Effector memory CD8-positive, alpha-beta T cell (primary cell): ENCODE measurements at regions not wholly inside any gene's neighbourhood (a gene's known extent, or its start where the extent isn't known, plus 50 kb on each side); places are given as distances from the start of the nearest gene placed in this dataset.

Experiments
- ATAC-seq: fragments of 150-1000 bp; cut with Tn5 transposase; replicated peaks from 2 replicates; pipeline ENCODE4 v1.10.0; 2021; ENCODE audit warnings: mild to moderate bottlenecking, moderate library complexity
- DNase-seq, 3 experiments: peaks; one replicate each; pipeline ENCODE4 v3.0.0; 2021
- H3K27ac Mint-ChIP-seq, 2 donors: one replicate each; pipeline ENCODE4 v1.8.0; 2022; ENCODE audit warnings: mild to moderate bottlenecking in 2 of 2, mixed read lengths in 2 of 2, moderate library complexity in 2 of 2
- H3K27me3 Mint-ChIP-seq, 2 donors: one replicate each; pipeline ENCODE4 v1.8.0; 2022; ENCODE audit warnings: mixed read lengths in 2 of 2
- H3K36me3 Mint-ChIP-seq: one replicate; pipeline ENCODE4 v1.8.0; 2022; ENCODE audit warnings: mild to moderate bottlenecking, moderate library complexity, mixed read lengths; ENCODE audit not compliant: insufficient read depth
- H3K4me1 Mint-ChIP-seq, 2 donors: one replicate each; pipeline ENCODE4 v1.8.0; 2022; ENCODE audit warnings: low read depth in 2 of 2, mixed read lengths in 2 of 2
- H3K4me3 Mint-ChIP-seq, 2 donors: one replicate each; pipeline ENCODE4 v1.8.0; 2022; ENCODE audit warnings: mild to moderate bottlenecking in 2 of 2, mixed read lengths in 2 of 2, moderate library complexity in 2 of 2
- H3K9me3 Mint-ChIP-seq, 2 donors: one replicate each; pipeline ENCODE4 v1.8.0; 2022; ENCODE audit warnings: mixed read lengths in 2 of 2

DNA sequence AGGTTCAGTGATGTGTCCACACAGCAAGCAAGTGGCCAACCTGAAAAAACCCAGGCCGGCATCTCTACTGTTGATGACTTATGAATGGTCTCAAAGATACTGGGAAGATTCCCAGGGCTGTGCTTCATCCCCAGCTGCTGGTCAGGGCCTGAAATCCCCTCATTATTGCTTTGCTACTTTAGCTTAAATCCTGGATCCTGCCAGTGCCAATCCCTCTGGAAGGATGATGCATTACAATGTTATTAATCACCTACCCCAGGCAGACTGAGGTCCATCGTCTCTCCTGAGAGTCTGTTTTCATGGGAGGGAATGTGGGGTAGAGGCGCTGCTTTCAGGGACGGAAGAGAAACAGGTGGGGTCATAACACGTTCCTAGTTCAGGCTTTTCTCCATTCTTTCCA is 371.6 kb downstream of the RPS24 start:
- no peak for ATAC-seq
- no peaks in the 10 kb centered on the region for H3K36me3 Mint-ChIP-seq
- no peak overlapping the region for H3K27ac Mint-ChIP-seq
- H3K9me3 Mint-ChIP-seq, result no peaks in the 10 kb centered on the region
- peaks cover 25 to 49% of the 10 kb centered on the region in 2 donors for H3K27me3 Mint-ChIP-seq
- DNase-seq, result no peak
- peaks cover 6 to 11% of the 10 kb centered on the region in 2 donors for H3K4me1 Mint-ChIP-seq
- no peak overlapping the region for H3K4me3 Mint-ChIP-seq

DNA sequence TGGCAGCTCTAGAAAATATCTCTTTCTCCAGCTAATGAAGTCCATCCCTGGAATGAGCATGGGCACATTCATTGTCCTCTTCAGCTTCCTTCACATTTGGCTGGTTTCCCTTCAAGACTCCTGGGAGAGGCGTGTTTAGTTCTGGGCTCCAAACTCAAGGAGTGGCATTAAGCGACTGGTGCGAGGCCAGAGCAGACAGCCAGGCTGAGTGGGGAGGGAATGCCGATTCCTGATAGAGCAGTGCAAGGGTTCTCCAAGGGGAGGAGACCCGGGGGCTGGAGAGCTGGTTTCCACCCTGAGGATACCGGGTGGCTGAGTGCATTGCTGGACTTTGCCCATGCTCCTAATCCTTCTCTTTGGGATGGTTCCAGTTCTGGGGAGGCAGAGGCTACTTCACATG is 372.1 kb downstream of the RPS24 start:
- H3K36me3 Mint-ChIP-seq, result no peaks in the 10 kb centered on the region
- no peak for DNase-seq
- H3K27me3 Mint-ChIP-seq, result peaks cover 25 to 53% of the 10 kb centered on the region in 2 donors
- no peak for ATAC-seq
- no peak overlapping the region for H3K27ac Mint-ChIP-seq
- no peak overlapping the region for H3K4me3 Mint-ChIP-seq
- no peaks in the 10 kb centered on the region for H3K9me3 Mint-ChIP-seq
- peaks cover 6 to 11% of the 10 kb centered on the region in 2 donors for H3K4me1 Mint-ChIP-seq

DNA sequence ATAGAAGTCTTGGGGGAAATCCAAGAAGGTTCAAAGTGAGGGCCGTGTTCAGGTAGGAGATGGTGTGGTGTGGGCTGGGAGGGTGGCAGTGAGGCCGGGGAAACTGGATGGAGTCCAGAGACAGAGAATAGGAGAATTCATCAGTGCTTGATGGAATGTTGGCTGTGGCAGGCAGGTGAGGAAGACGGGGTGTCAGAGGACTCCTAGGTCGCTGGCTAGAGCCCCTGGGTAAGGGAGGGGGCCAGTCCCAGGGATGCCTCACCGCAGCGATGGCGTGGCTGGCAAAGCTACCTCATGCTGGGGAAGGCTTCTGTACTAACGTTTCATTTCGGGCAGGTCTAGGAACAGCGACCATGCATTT is 373.0 kb downstream of the RPS24 start:
- peaks cover 25 to 61% of the 10 kb centered on the region in 2 donors for H3K27me3 Mint-ChIP-seq
- no peaks in the 10 kb centered on the region for H3K36me3 Mint-ChIP-seq
- no peak for DNase-seq
- H3K4me3 Mint-ChIP-seq, result peak overlapping the region; percentile 56 to 60
- no peak for ATAC-seq
- H3K9me3 Mint-ChIP-seq, result no peaks in the 10 kb centered on the region
- peaks cover 6 to 11% of the 10 kb centered on the region in 2 donors for H3K4me1 Mint-ChIP-seq
- H3K27ac Mint-ChIP-seq, result peak overlapping the region in 1 of 2 donors; percentile 25

DNA sequence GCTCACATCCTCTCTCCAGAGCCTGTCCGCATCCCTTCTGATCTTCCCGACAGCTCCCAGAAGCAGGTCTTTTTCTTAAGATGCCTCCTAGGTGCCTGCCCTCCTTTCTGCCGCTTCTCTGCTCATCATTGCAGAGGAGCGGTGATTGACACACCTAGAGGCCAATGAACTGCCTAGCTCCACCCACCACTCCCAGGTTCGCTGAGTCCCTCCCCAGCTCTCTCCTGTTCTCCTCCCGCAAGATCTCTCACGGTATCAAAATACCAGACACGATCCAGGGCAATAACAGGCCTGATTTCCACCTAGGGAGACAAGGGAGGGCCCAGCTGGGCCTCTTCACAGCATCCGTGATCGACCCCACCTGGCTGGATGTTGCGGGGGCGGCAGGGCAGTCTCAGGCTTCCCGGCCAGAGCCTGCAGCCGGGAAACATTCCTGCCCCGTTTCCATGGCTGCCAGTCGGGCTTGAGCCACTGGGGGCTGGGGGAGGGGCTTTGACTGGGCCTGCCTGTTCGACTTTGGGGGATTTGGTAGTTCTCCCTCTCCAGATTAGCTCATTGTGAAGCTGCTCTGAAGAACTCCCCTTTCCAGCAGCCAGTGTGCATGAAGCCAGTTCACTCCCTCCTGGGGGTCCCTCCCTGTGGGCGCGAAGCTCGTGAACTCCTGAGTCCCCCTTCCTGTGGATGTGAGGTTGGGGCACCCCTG is 373.5 kb downstream of the RPS24 start:
- Mint-ChIP-seq H3K4me1 (peaks cover 6 to 11% of the 10 kb centered on the region in 2 donors), H3K27me3 (peaks cover 25 to 63% of the 10 kb centered on the region in 2 donors), H3K4me3 (peak overlapping the region; percentile 56 to 60), H3K9me3 (no peaks in the 10 kb centered on the region), H3K27ac (peak overlapping the region in 1 of 2 donors; percentile 25), H3K36me3 (no peaks in the 10 kb centered on the region)
- ATAC-seq (peak; percentile 44), DNase-seq (peak; percentile 9 to 19 (median 10))

DNA sequence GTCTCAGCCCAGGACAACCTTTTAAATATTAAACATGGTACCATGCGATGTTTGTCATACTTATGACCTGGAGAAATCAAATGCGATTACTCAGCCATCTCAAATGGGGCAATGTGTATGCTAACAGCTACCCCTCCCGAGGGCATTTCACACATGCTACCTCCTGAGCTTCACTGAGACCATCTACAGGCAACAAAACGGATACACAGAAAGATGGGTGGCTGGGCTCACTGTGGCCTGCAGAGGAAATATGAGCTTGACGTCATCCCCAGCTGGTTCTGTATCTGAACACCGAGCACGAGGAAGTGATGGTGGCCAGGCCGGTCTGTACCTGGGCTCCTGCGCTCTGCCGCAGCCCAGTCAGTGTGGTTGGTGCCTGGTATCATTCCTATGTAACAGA is 374.3 kb downstream of the RPS24 start:
- Mint-ChIP-seq H3K4me1 (peaks cover 6 to 11% of the 10 kb centered on the region in 2 donors), H3K27me3 (peaks cover 25 to 70% of the 10 kb centered on the region in 2 donors), H3K4me3 (peak overlapping the region in 1 of 2 donors; percentile 60), H3K27ac (no peak overlapping the region), H3K36me3 (no peaks in the 10 kb centered on the region), H3K9me3 (no peaks in the 10 kb centered on the region)
- ATAC-seq (no peak), DNase-seq (no peak)

DNA sequence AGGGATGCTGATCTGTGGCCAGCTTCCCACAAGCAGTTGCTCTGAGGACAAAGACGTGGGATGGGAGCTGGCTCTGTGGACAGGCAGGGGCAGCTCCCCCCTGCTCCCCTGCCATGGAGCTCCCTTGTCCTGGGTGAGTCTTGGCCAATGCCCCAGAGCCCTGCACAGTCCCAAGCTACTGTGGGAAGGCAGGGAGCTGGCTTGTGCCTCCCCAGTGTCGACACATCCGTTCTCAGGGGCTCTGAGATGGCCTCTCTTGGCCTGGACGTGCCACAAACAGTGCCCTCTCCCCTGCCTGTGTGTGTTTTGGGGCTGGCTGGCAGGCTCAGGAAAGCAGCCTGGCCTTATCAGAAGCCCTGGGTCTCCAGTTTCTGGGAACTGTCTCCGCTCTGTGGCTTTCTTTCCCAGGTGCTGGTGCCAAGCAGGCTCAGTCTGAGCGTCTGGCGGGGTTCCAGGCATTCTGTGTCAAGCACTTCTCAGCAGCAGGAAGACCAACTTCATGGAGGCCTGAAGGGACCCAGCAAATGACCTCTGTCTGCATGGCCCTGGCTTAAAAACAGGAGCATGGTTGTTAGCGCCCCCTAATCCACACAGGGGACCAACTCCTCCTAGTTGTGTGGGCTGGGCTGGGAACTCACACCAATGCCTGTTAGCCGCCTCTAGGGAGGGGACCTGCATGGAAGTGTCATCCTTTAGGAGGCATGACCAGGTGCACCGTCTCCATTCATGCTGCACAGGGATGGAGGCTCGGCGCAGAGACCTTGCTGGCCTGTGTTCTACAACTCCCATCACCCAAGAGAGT is 375.2 kb downstream of the RPS24 start:
- Mint-ChIP-seq H3K27me3 (peaks cover 20 to 74% of the 10 kb centered on the region in 2 donors), H3K36me3 (peaks cover 3% of the 10 kb centered on the region), H3K4me3 (no peak overlapping the region), H3K9me3 (no peaks in the 10 kb centered on the region), H3K27ac (peak overlapping the region in 1 of 2 donors; percentile 33), H3K4me1 (peaks cover 6 to 11% of the 10 kb centered on the region in 2 donors)
- DNase-seq, result no peak
- ATAC-seq, result no peak

DNA sequence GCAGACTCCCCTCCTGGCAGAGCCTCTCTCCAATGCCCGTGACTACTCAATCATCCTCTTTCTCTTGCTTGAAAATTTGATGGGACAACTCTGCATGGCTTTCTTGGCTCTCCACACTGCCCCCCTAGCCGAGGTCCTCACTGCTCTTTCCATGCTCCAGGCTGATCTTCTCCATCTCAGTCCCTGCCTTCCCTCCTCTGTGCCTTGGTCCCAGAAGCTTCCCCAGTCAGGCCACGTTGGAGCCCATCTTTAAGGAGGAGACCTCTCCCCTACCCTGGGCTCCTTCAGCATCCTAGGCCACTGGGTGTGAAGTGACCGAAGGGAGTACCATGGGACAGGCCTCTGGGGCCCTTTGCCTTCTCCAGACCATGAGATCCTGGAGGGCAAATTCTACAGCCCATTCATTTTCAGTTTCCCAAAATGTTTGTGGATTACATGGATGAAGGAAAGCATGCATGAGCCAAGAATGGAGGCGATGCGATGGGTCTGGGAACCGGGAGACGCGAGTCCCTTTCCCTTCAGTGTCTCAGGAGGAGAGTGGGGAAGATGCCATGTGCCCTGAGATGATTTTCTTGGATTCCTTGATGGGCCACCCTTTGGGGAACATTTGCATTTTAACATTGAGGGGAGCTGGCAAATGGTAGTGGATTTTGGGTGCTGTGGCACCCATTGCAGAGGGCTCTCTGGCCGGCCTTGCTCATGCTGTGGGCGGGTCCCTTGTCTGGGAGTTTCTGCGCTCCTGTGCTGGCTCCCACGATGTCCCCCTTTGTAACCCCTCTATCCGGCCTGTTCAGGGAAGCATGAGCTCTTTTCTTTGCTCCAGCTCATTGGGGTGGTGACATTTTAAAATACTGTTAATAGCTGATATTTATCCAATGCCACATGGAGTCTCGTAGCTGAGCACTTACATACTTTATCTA is 376.6 kb downstream of the RPS24 start:
- Mint-ChIP-seq H3K9me3 (no peaks in the 10 kb centered on the region), H3K36me3 (peaks cover 3% of the 10 kb centered on the region), H3K4me1 (peaks cover 6 to 11% of the 10 kb centered on the region in 2 donors), H3K4me3 (no peak overlapping the region), H3K27ac (no peak overlapping the region), H3K27me3 (peaks cover 19 to 70% of the 10 kb centered on the region in 2 donors)
- DNase-seq (no peak), ATAC-seq (no peak)

DNA sequence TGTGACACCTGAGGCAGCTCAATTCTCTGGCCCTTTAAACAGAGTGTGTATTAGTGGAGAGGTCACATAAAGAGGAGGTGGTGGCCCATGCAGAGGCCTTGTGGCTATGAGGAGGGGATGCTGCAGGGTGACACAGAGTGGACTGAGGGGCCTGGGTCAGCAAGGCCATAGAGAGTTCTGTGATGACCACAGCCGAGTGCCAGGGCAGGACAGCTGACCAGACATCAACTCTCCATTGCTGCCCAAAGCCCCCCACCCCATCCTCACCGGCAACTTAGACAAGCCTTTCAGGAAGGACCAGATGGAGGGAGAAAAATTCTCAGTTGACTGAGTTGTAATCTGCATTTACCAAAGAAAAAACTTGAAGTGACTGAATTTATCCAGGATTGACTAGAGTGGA is 378.1 kb downstream of the RPS24 start:
- Mint-ChIP-seq H3K4me3 (no peak overlapping the region), H3K36me3 (peaks cover 3% of the 10 kb centered on the region), H3K27me3 (peaks cover 4 to 56% of the 10 kb centered on the region in 2 donors), H3K27ac (no peak overlapping the region), H3K9me3 (no peaks in the 10 kb centered on the region), H3K4me1 (peaks cover 3 to 8% of the 10 kb centered on the region in 2 donors)
- ATAC-seq (no peak), DNase-seq (no peak)

DNA sequence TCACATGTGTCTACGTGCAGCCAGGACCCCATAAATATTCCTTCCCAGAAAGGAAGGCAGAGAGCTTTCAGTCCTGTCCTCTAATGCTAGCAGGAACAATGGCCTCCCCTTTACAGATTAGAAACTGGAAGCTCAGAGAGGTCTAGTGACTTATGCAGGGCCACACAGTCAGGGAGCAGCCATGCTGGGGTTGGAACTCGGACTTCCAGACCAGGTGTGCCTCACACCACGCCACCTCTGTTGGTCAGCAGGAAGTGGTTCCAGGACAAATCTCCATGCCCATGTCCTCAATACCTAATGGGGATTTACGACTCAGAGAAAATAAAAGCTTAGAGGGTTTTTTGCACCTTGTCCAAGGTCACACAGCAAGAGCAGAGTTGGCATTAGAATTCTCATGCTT is 378.9 kb downstream of the RPS24 start:
- Mint-ChIP-seq H3K4me1 (peaks cover 0 to 2% of the 10 kb centered on the region in 2 donors), H3K9me3 (no peaks in the 10 kb centered on the region), H3K27ac (no peak overlapping the region), H3K4me3 (no peak overlapping the region), H3K27me3 (peaks cover 0 to 47% of the 10 kb centered on the region in 2 donors), H3K36me3 (peaks cover 3% of the 10 kb centered on the region)
- no peak for DNase-seq
- ATAC-seq, result no peak

DNA sequence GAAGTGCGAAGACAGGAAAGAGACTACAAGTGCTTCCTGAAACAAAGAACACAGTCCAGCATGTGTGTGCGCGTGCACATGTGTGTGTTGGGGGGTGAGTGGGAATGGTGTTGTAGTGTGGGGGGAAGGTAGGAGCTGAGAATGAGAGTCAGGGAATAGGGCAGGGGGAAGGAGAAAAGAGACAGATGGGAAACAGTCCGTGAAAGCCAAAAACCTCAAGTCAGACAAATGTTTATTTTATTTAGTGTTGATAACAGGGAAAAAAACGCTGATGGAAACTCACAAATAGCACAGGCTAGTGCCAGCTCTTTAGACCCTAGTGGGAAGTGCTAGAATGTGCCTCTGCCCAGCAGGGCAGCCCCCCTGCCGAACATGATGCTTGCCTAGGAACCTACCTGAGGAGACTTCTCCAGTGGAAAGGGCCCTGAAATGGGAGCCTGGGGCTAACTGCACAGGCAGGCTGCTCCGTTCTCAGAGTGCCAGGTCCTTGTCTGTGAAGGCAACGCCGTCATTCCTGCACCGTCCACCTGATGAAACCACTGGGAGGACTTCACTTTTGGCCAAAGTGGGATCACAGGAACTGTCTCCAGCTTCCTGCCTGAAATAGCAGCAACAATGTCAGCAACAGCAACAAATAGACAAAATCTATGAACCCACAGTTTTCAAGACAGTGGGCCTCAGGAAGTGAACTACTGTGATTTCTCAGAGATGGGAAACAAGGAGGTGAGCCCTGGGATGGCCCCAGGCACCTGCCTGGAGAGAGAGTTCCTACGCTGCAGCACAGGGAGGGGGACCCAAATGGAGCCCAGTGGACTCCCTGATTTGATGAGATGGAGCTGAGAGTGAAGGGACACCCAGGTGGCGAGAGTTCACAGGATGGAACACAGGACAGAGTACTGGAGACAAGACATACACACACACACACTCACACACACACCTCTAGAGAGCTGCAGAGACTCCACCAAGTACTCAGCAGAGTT is 379.7 kb downstream of the RPS24 start:
- ATAC-seq, result no peak
- H3K9me3 Mint-ChIP-seq, result no peaks in the 10 kb centered on the region
- peaks cover 0 to 39% of the 10 kb centered on the region in 2 donors for H3K27me3 Mint-ChIP-seq
- H3K4me1 Mint-ChIP-seq, result no peaks in the 10 kb centered on the region
- no peak overlapping the region for H3K4me3 Mint-ChIP-seq
- peaks cover 3% of the 10 kb centered on the region for H3K36me3 Mint-ChIP-seq
- H3K27ac Mint-ChIP-seq, result no peak overlapping the region
- DNase-seq, result no peak

DNA sequence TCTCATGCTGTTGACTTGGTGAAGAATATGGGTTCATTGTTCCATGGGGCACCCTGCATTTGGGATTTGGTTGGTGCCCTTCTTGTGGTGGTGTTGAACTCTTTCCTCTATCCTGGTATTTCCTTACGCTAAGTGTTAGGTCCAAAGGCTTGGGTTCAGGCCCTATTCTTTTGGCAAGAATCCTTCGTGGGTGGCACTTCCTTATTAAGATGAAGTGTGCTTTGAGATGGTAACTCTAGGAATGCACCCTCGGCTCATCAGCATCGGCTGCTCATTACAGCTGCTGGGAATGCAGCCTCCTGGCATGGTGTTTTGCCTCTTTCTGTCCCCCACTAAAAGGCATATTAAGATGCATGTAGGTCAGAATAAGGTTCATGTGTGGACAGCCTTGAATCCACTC is 380.7 kb downstream of the RPS24 start:
- no peak for DNase-seq
- peaks cover 0 to 33% of the 10 kb centered on the region in 2 donors for H3K27me3 Mint-ChIP-seq
- no peaks in the 10 kb centered on the region for H3K9me3 Mint-ChIP-seq
- no peaks in the 10 kb centered on the region for H3K4me1 Mint-ChIP-seq
- no peak for ATAC-seq
- H3K36me3 Mint-ChIP-seq, result peaks cover 3% of the 10 kb centered on the region
- no peak overlapping the region for H3K27ac Mint-ChIP-seq
- H3K4me3 Mint-ChIP-seq, result no peak overlapping the region

DNA sequence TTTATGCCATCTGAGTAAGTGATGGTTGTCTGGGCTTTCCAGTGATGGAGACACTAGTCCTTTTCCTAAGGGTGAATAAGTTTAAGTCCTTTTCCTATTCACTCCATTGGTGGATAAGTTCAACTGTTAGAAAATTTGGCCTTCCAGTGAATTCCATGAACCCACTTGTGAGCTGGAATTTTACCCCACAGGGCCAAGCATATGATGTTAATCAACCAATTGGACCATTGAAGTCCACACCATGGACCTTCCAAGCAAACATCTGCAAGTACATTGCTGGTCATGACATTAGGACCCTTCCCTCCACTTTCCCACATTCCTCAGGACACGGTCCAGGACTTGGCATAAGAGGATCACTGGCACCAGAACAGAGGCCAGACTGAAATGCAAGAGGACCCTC is 381.4 kb downstream of the RPS24 start:
- ATAC-seq (no peak), DNase-seq (no peak)
- Mint-ChIP-seq H3K9me3 (no peaks in the 10 kb centered on the region), H3K27ac (no peak overlapping the region), H3K27me3 (peaks cover 4 to 32% of the 10 kb centered on the region in 2 donors), H3K4me3 (no peak overlapping the region), H3K36me3 (peaks cover 3% of the 10 kb centered on the region), H3K4me1 (no peaks in the 10 kb centered on the region)
